GOT3 (cell line): ENCODE measurements at regions not wholly inside any gene's neighbourhood (a gene's known extent, or its start where the extent isn't known, plus 50 kb on each side); places are given as distances from the start of the nearest gene placed in this dataset.

Experiments
- DNase-seq: peaks from one replicate; lab custom pipeline; 2025; ENCODE audit warnings: mixed read lengths; lab: John Stamatoyannopoulos, UW

- DNase-seq: no peak
Measured at GRCh38 chr3:124178531-124178930, 186.6 kb upstream of the ROPN1 start.

GRCh38 chr3:124200407-124200806 is 208.5 kb upstream of the ROPN1 start:
- no peak for DNase-seq

- DNase-seq: no peak
Measured at GRCh38 chr3:124201226-124201625, 209.3 kb upstream of the ROPN1 start.

- DNase-seq: no peak
Measured at GRCh38 chr3:124201786-124202185, 209.9 kb upstream of the ROPN1 start.

GRCh38 chr3:124202754-124203153 is 210.8 kb upstream of the ROPN1 start:
- no peak for DNase-seq

- no peak for DNase-seq
Measured at GRCh38 chr3:124203292-124203691, 211.4 kb upstream of the ROPN1 start.

GRCh38 chr3:124206225-124207055 is 214.5 kb upstream of the ROPN1 start:
- DNase-seq: no peak

- no peak for DNase-seq
Measured at GRCh38 chr3:124207077-124207476, 215.2 kb upstream of the ROPN1 start.

GRCh38 chr3:124207873-124208485 is 216.1 kb upstream of the ROPN1 start:
- no peak for DNase-seq

GRCh38 chr3:124209426-124209825 is 217.5 kb upstream of the ROPN1 start:
- DNase-seq: no peak

GRCh38 chr3:124210899-124211298 is 219.0 kb upstream of the ROPN1 start:
- DNase-seq: no peak

GRCh38 chr3:124213641-124214040 is 221.7 kb upstream of the ROPN1 start:
- no peak for DNase-seq

- DNase-seq: no peak
Measured at GRCh38 chr3:124217542-124217941, 225.6 kb upstream of the ROPN1 start.

- no peak for DNase-seq
Measured at GRCh38 chr3:124221422-124221821, 229.5 kb upstream of the ROPN1 start.

- DNase-seq: no peak
Measured at GRCh38 chr3:124223853-124224252, 231.9 kb upstream of the ROPN1 start.

- no peak for DNase-seq
Measured at GRCh38 chr3:124227150-124227630, 235.3 kb upstream of the ROPN1 start.

GRCh38 chr3:124229420-124229819 is 237.5 kb upstream of the ROPN1 start:
- DNase-seq: no peak

- DNase-seq: no peak
Measured at GRCh38 chr3:124229836-124230235, 237.9 kb upstream of the ROPN1 start.

GRCh38 chr3:124230432-124230831 is 238.5 kb upstream of the ROPN1 start:
- DNase-seq: no peak

GRCh38 chr3:124230998-124231397 is 239.1 kb upstream of the ROPN1 start:
- no peak for DNase-seq

GRCh38 chr3:124234852-124235252 is 242.9 kb upstream of the ROPN1 start:
- DNase-seq: no peak

- no peak for DNase-seq
Measured at GRCh38 chr3:124235446-124235845, 243.5 kb upstream of the ROPN1 start.

- DNase-seq: no peak
Measured at GRCh38 chr3:124243177-124243859, 251.4 kb upstream of the ROPN1 start.
